KMS-11 (cell line): ENCODE measurements at regions not wholly inside any gene's neighbourhood (a gene's known extent, or its start where the extent isn't known, plus 50 kb on each side); places are given as distances from the start of the nearest gene placed in this dataset.

ENCODE experiments used
- H2AFZ ChIP-seq: fragments of 200-600 bp; sonication (generic); 2 replicates; pipeline ENCODE4 v1.6.1; 2016; ENCODE audit warnings: antibody characterized with exemption, mixed run types, low read depth
- H3K27ac ChIP-seq: fragments of 200-600 bp; sonication (generic); 2 replicates; pipeline ENCODE4 v1.6.1; 2016; ENCODE audit warnings: mild to moderate bottlenecking, mixed run types
- H3K27me3 ChIP-seq: fragments of 200-600 bp; sonication (generic); 2 replicates; pipeline ENCODE4 v1.6.1; 2017; ENCODE audit warnings: mild to moderate bottlenecking, low read depth, mixed run types, moderate library complexity; ENCODE audit not compliant: insufficient read depth
- H3K36me3 ChIP-seq: fragments of 200-600 bp; sonication (generic); 2 replicates; pipeline ENCODE4 v1.6.1; 2017; ENCODE audit warnings: mild to moderate bottlenecking, mixed run types; ENCODE audit not compliant: insufficient read depth
- H3K4me1 ChIP-seq: fragments of 200-600 bp; sonication (generic); 2 replicates; pipeline ENCODE4 v1.6.1; 2016; ENCODE audit warnings: mild to moderate bottlenecking, low read depth, mixed run types; ENCODE audit not compliant: poor library complexity, severe bottlenecking
- H3K4me2 ChIP-seq: fragments of 200-600 bp; sonication (generic); 2 replicates; pipeline ENCODE4 v1.7.0; 2016; ENCODE audit warnings: mild to moderate bottlenecking, mixed run types
- H3K4me3 ChIP-seq: fragments of 200-600 bp; sonication (generic); IDR thresholded peaks from 2 replicates; pipeline ENCODE4 v1.6.1; 2017; ENCODE audit warnings: low read depth, low read length, mixed read lengths; ENCODE audit not compliant: insufficient read depth
- H3K79me2 ChIP-seq: fragments of 200-600 bp; sonication (generic); 2 replicates; pipeline ENCODE4 v1.6.1; 2016; ENCODE audit warnings: low read depth, mixed run types; ENCODE audit not compliant: insufficient read depth
- H3K9ac ChIP-seq: fragments of 200-600 bp; sonication (generic); 2 replicates; pipeline ENCODE4 v1.6.1; 2016; ENCODE audit warnings: mild to moderate bottlenecking, mixed run types
- H4K20me1 ChIP-seq: fragments of 200-600 bp; sonication (generic); 2 replicates; pipeline ENCODE4 v1.6.1; 2016; ENCODE audit warnings: mild to moderate bottlenecking, mixed run types; ENCODE audit not compliant: insufficient read depth
- CTCF ChIP-seq: fragments of 200-600 bp; sonication (generic); conservative IDR thresholded peaks from 2 replicates; pipeline ENCODE4 v1.6.1; 2017; ENCODE audit warnings: low read depth, mild to moderate bottlenecking, antibody characterized with exemption, low read length, moderate library complexity, mixed read lengths

GRCh38 chr7:15967551-15967950, 281.1 kb upstream of the MEOX2 start:
- no peaks in the 10 kb centered on the region for H3K4me1 ChIP-seq
- H3K4me3 ChIP-seq: no peak overlapping the region
- no peaks in the 10 kb centered on the region for H4K20me1 ChIP-seq
- no peak overlapping the region for H3K9ac ChIP-seq
- H3K4me2 ChIP-seq: no peak overlapping the region
- H3K36me3 ChIP-seq: no peaks in the 10 kb centered on the region
- no peaks in the 10 kb centered on the region for H3K27me3 ChIP-seq
- H3K79me2 ChIP-seq: no peaks in the 10 kb centered on the region
- H2AFZ ChIP-seq: no peak overlapping the region
- no peak overlapping the region for H3K27ac ChIP-seq
- TF ChIP-seq CTCF: no peak

GRCh38 chr7:15967121-15967520, 280.6 kb upstream of the MEOX2 start:
- no peaks in the 10 kb centered on the region for H3K79me2 ChIP-seq
- H3K4me1 ChIP-seq: no peaks in the 10 kb centered on the region
- H4K20me1 ChIP-seq: no peaks in the 10 kb centered on the region
- H3K36me3 ChIP-seq: no peaks in the 10 kb centered on the region
- no peak overlapping the region for H3K4me2 ChIP-seq
- no peak overlapping the region for H3K27ac ChIP-seq
- TF ChIP-seq CTCF: no peak
- H3K4me3 ChIP-seq: no peak overlapping the region
- H3K27me3 ChIP-seq: no peaks in the 10 kb centered on the region
- no peak overlapping the region for H3K9ac ChIP-seq
- no peak overlapping the region for H2AFZ ChIP-seq

GRCh38 chr7:15963206-15963605, 276.7 kb upstream of the MEOX2 start:
- no peak overlapping the region for H3K9ac ChIP-seq
- H3K4me1 ChIP-seq: no peaks in the 10 kb centered on the region
- H3K79me2 ChIP-seq: no peaks in the 10 kb centered on the region
- H4K20me1 ChIP-seq: no peaks in the 10 kb centered on the region
- no peaks in the 10 kb centered on the region for H3K27me3 ChIP-seq
- no peak overlapping the region for H3K4me3 ChIP-seq
- no peaks in the 10 kb centered on the region for H3K36me3 ChIP-seq
- no peak overlapping the region for H3K4me2 ChIP-seq
- no peak overlapping the region for H2AFZ ChIP-seq
- no peak for TF ChIP-seq CTCF
- H3K27ac ChIP-seq: no peak overlapping the region

GRCh38 chr7:15954671-15955354, 268.3 kb upstream of the MEOX2 start:
- H3K4me2 ChIP-seq: no peak overlapping the region
- H3K4me1 ChIP-seq: no peaks in the 10 kb centered on the region
- H2AFZ ChIP-seq: no peak overlapping the region
- H3K27me3 ChIP-seq: no peaks in the 10 kb centered on the region
- H3K27ac ChIP-seq: no peak overlapping the region
- no peaks in the 10 kb centered on the region for H3K79me2 ChIP-seq
- H3K36me3 ChIP-seq: no peaks in the 10 kb centered on the region
- no peak for TF ChIP-seq CTCF
- no peaks in the 10 kb centered on the region for H4K20me1 ChIP-seq
- H3K4me3 ChIP-seq: no peak overlapping the region
- H3K9ac ChIP-seq: no peak overlapping the region
